DOHH2 (cell line): ENCODE measurements at regions not wholly inside any gene's neighbourhood (a gene's known extent, or its start where the extent isn't known, plus 50 kb on each side); places are given as distances from the start of the nearest gene placed in this dataset.

Experiments
- CTCF ChIP-seq: fragments of 200-600 bp; sonication (generic); IDR thresholded peaks from one replicate; pipeline ENCODE4 v1.5.1; 2014; ENCODE audit warnings: antibody characterized with exemption, mild to moderate bottlenecking, low read depth, low read length; ENCODE audit not compliant: poor library complexity, severe bottlenecking
- EZH2phosphoT487 ChIP-seq: fragments of 200-600 bp; sonication (generic); IDR thresholded peaks from 2 replicates; pipeline ENCODE4 v1.6.1; 2017; ENCODE audit warnings: borderline replicate concordance, mild to moderate bottlenecking, antibody characterized with exemption, low read length, moderate library complexity, mixed read lengths

GRCh38 chr2:136344339-136344738 lies 226.4 kb upstream of the CXCR4 start:
- no peak for TF ChIP-seq CTCF
- no peak for TF ChIP-seq EZH2phosphoT487
